HG02571 (cell line): ENCODE measurements at regions not wholly inside any gene's neighbourhood (a gene's known extent, or its start where the extent isn't known, plus 50 kb on each side); places are given as distances from the start of the nearest gene placed in this dataset.
A peak's percentile ranks its signal among the peaks of the same experiment; 100 is the strongest.

Experiments
- ATAC-seq: cut with Tn5 transposase; IDR thresholded peaks from one replicate; pipeline ENCODE4 v1.9.1; 2021; ENCODE audit warnings: mild to moderate bottlenecking, moderate library complexity; ENCODE audit not compliant: unreplicated experiment

GRCh38 chr1:109827466-109827865 is 63.7 kb upstream of the EPS8L3 start:
- ATAC-seq = no peak

DNA sequence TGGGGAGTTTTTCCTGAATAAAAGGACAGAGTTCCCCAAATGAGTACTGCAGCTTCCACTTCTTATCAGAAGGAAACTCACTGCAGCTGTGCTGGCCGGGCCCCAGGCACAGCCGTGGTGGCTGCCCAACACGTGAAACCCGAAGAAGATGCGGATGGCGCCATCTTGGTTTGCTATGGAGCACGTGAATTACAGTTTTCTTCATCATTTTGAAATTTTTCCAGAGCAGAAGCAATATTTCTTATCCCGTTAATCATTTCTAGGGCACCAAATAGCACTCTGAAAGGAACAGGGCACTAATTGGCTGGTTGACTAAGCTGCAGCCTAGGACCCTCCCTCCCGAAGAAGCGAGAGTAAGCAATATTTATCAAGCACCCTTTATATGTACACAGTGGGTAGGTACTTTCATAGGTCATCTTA is 63.2 kb upstream of the EPS8L3 start:
- ATAC-seq = no peak

DNA sequence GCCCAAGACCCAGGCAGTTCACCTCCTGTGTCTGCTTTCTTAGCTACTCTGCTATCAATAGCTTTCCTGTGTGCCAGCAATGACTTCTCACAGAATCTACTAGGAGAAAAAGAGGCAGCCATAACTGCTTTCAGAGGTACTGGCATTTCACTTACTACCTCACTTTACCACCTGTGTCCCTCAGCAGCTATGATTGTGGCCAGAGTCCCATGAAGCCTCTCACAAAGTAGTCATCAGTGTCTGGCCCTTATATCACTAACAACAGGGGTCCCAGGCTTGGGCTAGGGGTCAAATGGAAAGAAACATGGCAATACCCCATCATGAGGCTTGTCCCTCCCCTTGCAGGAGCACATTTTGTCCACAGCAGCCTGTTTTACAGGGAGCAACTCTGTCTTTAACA is 62.7 kb upstream of the EPS8L3 start:
- no peak for ATAC-seq

DNA sequence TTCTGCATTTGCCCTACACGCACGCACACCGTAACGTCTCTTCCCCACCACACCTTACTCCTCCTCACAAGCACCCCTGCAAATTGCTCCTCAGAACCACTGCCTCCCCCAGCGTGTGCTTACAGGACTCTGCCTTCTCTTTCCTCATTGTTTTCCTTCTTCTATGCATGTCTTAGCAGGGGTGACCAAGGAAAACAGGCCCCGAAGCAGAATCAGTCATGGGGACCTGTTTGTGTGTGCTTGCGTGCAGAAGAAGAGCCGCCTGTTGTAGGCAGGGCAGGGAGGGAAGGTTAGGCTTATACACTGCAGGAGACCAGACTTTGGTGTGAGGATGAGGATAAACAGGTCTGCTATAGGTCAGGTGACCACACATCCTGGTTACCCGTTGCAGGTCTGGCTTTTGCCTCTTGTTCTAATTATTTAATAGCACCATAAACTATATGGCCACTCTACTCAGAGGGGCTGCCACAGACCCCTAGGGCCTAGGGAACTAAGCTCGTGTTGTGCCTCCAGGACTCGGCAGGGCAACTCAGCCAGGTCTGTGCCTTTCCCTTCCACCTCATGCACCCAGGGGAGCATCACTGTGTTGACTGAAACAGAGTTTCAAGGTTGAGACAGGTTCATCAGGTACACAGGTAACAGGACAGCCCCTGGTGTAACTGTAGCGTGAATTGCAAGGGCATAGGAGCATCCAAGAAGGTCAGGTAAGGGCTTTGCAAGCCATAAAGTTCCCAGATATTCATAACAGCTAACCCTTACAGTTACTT is 60.8 kb upstream of the EPS8L3 start:
- no peak for ATAC-seq

- ATAC-seq = no peak
These were observed 60.0 kb upstream of the EPS8L3 start for GRCh38 chr1:109823543-109824348.

GRCh38 chr1:109822749-109823542 is 59.2 kb upstream of the EPS8L3 start:
- ATAC-seq = no peak

GRCh38 chr1:109821831-109822745 is 58.4 kb upstream of the EPS8L3 start:
- no peak for ATAC-seq

DNA sequence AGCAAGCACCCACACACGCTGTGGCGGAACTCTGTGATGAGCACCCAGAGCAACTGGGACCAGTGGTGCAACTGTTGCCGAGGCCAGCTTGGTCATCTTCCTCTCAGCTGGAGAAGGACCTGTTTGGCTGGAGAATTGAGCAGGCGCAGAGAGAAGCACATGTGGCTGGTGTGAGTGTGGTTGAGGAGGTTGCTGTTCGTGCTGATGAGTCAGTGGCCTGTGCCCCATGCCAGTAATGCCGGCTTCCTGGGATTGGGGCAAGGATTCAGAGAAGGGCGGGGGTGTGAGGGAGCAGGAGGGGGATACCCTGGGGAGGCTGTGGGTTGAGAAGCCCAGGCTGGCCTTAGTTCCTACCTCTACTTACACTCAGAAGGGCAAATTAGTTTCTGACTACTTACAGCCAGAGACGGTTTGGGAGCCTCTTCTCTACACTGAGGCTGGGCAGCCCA is 57.5 kb upstream of the EPS8L3 start:
- no peak for ATAC-seq

GRCh38 chr1:109819906-109820305 is 56.2 kb upstream of the EPS8L3 start:
- ATAC-seq = no peak

GRCh38 chr1:109818988-109819764 is 55.5 kb upstream of the EPS8L3 start:
- ATAC-seq = no peak

DNA sequence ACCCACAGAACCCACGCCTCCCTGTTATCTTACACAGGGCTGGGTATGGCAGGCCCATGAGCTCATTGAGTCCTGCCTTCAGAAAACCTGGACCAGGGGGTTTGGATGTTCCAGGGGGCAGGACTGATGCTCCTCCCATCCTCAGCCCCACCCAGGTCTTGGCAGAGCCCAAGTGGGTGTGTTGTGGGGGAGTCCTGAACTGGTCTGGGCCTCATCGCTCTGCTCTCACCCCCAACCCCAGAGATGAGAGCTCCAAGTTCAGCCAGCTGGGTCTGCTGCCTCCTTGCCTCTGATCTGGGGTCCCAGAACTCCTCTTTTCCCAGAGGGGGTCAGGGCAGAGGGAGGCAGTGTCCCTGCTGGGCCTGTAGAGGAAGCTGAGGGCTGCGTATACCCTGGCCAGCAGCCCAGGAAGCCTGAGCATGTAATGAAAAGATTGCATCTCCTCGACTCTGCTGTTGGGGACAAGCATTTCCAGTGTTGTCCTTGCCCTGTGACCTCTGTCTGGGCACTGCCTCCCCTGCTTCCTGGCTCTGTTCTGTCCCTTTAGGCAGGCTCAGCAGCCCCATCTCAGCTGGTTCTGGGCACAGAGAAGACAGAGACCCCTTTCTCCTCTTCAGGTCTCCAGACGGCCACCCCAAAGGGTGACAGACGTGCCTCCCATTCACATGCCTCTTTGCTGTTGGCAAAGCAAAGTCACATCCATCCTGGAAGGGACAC is 54.7 kb upstream of the EPS8L3 start:
- no peak for ATAC-seq

GRCh38 chr1:109817881-109818270 is 54.2 kb upstream of the EPS8L3 start:
- no peak for ATAC-seq

DNA sequence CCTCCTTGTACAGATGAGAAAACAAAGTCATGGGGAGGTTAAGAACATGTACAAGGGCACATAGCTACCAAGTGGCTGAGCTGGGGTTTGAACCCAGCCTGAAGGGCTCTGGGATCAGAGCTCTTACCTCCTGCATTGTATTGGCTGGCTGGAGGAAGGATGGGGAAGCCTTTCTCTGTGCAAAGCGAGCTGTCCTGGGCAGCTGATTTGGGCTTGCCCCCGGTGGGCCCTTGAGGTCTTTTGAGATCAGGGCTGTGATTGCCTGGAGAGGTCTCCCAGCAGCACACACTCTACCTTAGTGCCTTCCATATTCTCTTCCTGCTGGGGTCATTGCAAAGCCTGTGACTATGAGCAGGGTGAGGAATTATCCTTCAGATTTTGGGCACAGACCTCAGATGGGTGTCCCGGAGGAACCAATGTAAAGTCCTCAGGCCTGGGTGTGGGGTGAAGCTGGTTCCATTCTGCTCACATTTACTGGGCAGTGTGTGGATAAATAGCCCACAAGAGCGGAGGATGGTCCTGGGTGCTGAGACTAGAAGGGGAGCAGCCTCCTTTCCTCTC is 53.3 kb upstream of the EPS8L3 start:
- ATAC-seq = no peak

DNA sequence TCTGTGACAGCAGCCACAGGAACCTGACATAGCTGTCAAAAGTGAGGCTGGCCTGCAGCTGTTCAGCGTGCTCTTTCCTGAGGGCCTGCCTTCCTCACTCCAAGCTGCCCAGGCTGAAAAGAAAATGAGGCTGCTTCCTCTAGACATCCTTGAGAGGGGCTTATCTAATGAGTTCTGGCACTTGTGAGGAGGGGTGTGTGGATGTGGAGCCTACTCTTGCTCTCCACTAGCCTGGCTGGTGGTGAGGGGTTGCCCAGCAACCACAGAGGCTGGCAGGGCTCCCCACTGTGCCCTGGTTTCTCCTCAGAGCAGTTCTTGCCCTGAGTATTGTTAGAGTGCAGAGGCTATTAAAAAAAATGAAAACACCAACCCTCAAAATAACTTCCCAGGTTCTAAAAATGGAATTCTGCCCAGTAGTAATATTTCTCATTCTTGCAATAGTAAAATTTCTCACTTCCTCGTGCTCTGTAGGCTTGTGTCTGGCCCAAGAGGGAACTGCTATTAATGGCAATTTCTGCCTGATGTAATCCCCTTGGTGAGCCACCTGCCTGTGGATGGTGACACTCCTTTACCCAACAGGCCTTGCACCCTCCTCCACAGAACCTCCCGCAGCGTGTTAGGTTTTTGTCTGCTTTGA is 52.6 kb upstream of the EPS8L3 start:
- ATAC-seq = peak; percentile 94

GRCh38 chr1:109815809-109816174 is 52.1 kb upstream of the EPS8L3 start:
- no peak for ATAC-seq

GRCh38 chr1:109814993-109815786 is 51.5 kb upstream of the EPS8L3 start:
- no peak for ATAC-seq

DNA sequence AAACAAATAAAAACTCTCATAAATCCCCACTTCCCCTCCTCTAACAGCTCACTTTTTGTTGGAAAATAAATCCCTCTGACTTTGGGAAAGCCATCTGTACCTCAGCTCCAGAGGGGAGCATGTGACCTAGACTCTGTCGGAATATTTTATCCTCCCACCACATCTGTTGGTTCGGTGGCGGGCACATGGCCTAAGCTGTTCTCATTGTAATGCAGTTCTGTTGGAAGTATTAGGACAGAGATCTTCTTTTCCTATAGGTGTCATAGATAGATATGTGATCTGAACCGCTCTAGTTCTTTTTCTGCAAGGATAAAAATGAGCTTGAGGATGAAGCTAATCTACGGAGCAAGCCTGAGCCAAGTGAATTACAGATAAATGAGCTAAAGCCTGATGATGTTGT is 50.5 kb upstream of the EPS8L3 start:
- ATAC-seq = no peak
